Dendritic cell treated with granulocyte-macrophage colony-stimulating factor and Interleukin-4, amounts not matched to agents 40 ng/mL and 50 ng/mL, for 4 days (primary cell): ENCODE measurements at regions not wholly inside any gene's neighbourhood (a gene's known extent, or its start where the extent isn't known, plus 50 kb on each side); places are given as distances from the start of the nearest gene placed in this dataset.

ENCODE experiments used
- H3K27ac Mint-ChIP-seq: one replicate; pipeline ENCODE4 v1.8.0; 2022; ENCODE audit warnings: mild to moderate bottlenecking, mixed read lengths
- H3K27me3 Mint-ChIP-seq: one replicate; pipeline ENCODE4 v1.8.0; 2022; ENCODE audit warnings: mild to moderate bottlenecking, mixed read lengths
- H3K36me3 Mint-ChIP-seq: one replicate; pipeline ENCODE4 v1.8.0; 2022; ENCODE audit warnings: low read depth, mixed read lengths
- H3K4me1 Mint-ChIP-seq: one replicate; pipeline ENCODE4 v1.8.0; 2022; ENCODE audit warnings: low read depth, mixed read lengths
- H3K4me3 Mint-ChIP-seq: one replicate; pipeline ENCODE4 v1.8.0; 2022; ENCODE audit warnings: mild to moderate bottlenecking, moderate library complexity, mixed read lengths
- H3K9me3 Mint-ChIP-seq: one replicate; pipeline ENCODE4 v1.8.0; 2022; ENCODE audit warnings: mixed read lengths
- intact Hi-C: fragments of 100-400 bp; cut with micrococcal nuclease; formaldehyde crosslinking; loops from one replicate; pipeline ENCODE4 v1.15.0; 2022

GRCh38 chr14:26735811-26736210 is 138.0 kb upstream of the NOVA1 start:
- no peak overlapping the region for H3K27ac Mint-ChIP-seq
- H3K27me3 Mint-ChIP-seq: no peaks in the 10 kb centered on the region
- H3K9me3 Mint-ChIP-seq: no peaks in the 10 kb centered on the region
- intact Hi-C loops: no loop called here
- H3K4me3 Mint-ChIP-seq: no peak overlapping the region
- no peaks in the 10 kb centered on the region for H3K4me1 Mint-ChIP-seq
- H3K36me3 Mint-ChIP-seq: no peaks in the 10 kb centered on the region

GRCh38 chr14:26738571-26738970 is 140.7 kb upstream of the NOVA1 start:
- Mint-ChIP-seq H3K36me3 (no peaks in the 10 kb centered on the region), H3K4me3 (no peak overlapping the region), H3K9me3 (no peaks in the 10 kb centered on the region), H3K27ac (no peak overlapping the region), H3K4me1 (no peaks in the 10 kb centered on the region), H3K27me3 (no peaks in the 10 kb centered on the region)
- intact Hi-C loops: no loop called here

- Mint-ChIP-seq H3K4me1 (no peaks in the 10 kb centered on the region), H3K27ac (no peak overlapping the region), H3K36me3 (no peaks in the 10 kb centered on the region), H3K27me3 (no peaks in the 10 kb centered on the region), H3K4me3 (no peak overlapping the region), H3K9me3 (no peaks in the 10 kb centered on the region)
- intact Hi-C loops: no loop called here
These were observed 143.9 kb upstream of the NOVA1 start for GRCh38 chr14:26741711-26742212.

GRCh38 chr14:26743284-26743683 is 145.5 kb upstream of the NOVA1 start:
- no peaks in the 10 kb centered on the region for H3K9me3 Mint-ChIP-seq
- intact Hi-C loops: no loop called here
- H3K27me3 Mint-ChIP-seq: no peaks in the 10 kb centered on the region
- no peaks in the 10 kb centered on the region for H3K36me3 Mint-ChIP-seq
- no peaks in the 10 kb centered on the region for H3K4me1 Mint-ChIP-seq
- H3K4me3 Mint-ChIP-seq: no peak overlapping the region
- no peak overlapping the region for H3K27ac Mint-ChIP-seq

- no peaks in the 10 kb centered on the region for H3K4me1 Mint-ChIP-seq
- intact Hi-C loops: no loop called here
- no peaks in the 10 kb centered on the region for H3K36me3 Mint-ChIP-seq
These were observed 147.1 kb upstream of the NOVA1 start for GRCh38 chr14:26744903-26745302.

GRCh38 chr14:26761532-26761931 is 163.7 kb upstream of the NOVA1 start:
- H3K36me3 Mint-ChIP-seq: no peaks in the 10 kb centered on the region
- intact Hi-C loops: no loop called here
- no peak overlapping the region for H3K27ac Mint-ChIP-seq
- no peaks in the 10 kb centered on the region for H3K9me3 Mint-ChIP-seq
- H3K4me3 Mint-ChIP-seq: no peak overlapping the region
- H3K4me1 Mint-ChIP-seq: no peaks in the 10 kb centered on the region
- H3K27me3 Mint-ChIP-seq: no peaks in the 10 kb centered on the region

More at GRCh38 chr14:26744903-26745302, 147.1 kb upstream of the NOVA1 start:
- Mint-ChIP-seq H3K27ac (no peak overlapping the region), H3K9me3 (no peaks in the 10 kb centered on the region), H3K27me3 (no peaks in the 10 kb centered on the region), H3K4me3 (no peak overlapping the region)

- intact Hi-C loops: no loop called here
- Mint-ChIP-seq H3K4me3 (no peak overlapping the region), H3K27ac (no peak overlapping the region), H3K27me3 (no peaks in the 10 kb centered on the region), H3K4me1 (no peaks in the 10 kb centered on the region), H3K9me3 (no peaks in the 10 kb centered on the region), H3K36me3 (no peaks in the 10 kb centered on the region)
These were observed 167.5 kb upstream of the NOVA1 start for GRCh38 chr14:26765301-26765700.

- intact Hi-C loops: no loop called here
- H3K4me3 Mint-ChIP-seq: no peak overlapping the region
- no peaks in the 10 kb centered on the region for H3K36me3 Mint-ChIP-seq
- no peak overlapping the region for H3K27ac Mint-ChIP-seq
- H3K9me3 Mint-ChIP-seq: no peaks in the 10 kb centered on the region
- H3K27me3 Mint-ChIP-seq: no peaks in the 10 kb centered on the region
- H3K4me1 Mint-ChIP-seq: no peaks in the 10 kb centered on the region
These were observed 168.1 kb upstream of the NOVA1 start for GRCh38 chr14:26765768-26766520.

- Mint-ChIP-seq H3K4me1 (no peaks in the 10 kb centered on the region), H3K36me3 (no peaks in the 10 kb centered on the region), H3K27me3 (no peaks in the 10 kb centered on the region), H3K9me3 (no peaks in the 10 kb centered on the region), H3K4me3 (no peak overlapping the region), H3K27ac (no peak overlapping the region)
- intact Hi-C loops: no loop called here
These were observed 168.9 kb upstream of the NOVA1 start for GRCh38 chr14:26766726-26767125.

GRCh38 chr14:26773906-26774593 is 176.2 kb upstream of the NOVA1 start:
- no peaks in the 10 kb centered on the region for H3K27me3 Mint-ChIP-seq
- H3K4me3 Mint-ChIP-seq: no peak overlapping the region
- no peaks in the 10 kb centered on the region for H3K36me3 Mint-ChIP-seq
- H3K9me3 Mint-ChIP-seq: no peaks in the 10 kb centered on the region
- intact Hi-C loops: no loop called here
- no peaks in the 10 kb centered on the region for H3K4me1 Mint-ChIP-seq
- H3K27ac Mint-ChIP-seq: no peak overlapping the region

GRCh38 chr14:26775765-26776563 is 178.1 kb upstream of the NOVA1 start:
- Mint-ChIP-seq H3K36me3 (no peaks in the 10 kb centered on the region), H3K27ac (no peak overlapping the region), H3K4me3 (no peak overlapping the region), H3K27me3 (no peaks in the 10 kb centered on the region), H3K4me1 (no peaks in the 10 kb centered on the region), H3K9me3 (no peaks in the 10 kb centered on the region)
- intact Hi-C loops: no loop called here

GRCh38 chr14:26791117-26791806 is 193.4 kb upstream of the NOVA1 start:
- Mint-ChIP-seq H3K9me3 (no peaks in the 10 kb centered on the region), H3K4me3 (no peak overlapping the region), H3K36me3 (no peaks in the 10 kb centered on the region), H3K27ac (no peak overlapping the region), H3K27me3 (no peaks in the 10 kb centered on the region), H3K4me1 (no peaks in the 10 kb centered on the region)
- intact Hi-C loops: no loop called here

- no peak overlapping the region for H3K27ac Mint-ChIP-seq
- H3K9me3 Mint-ChIP-seq: no peaks in the 10 kb centered on the region
- no peaks in the 10 kb centered on the region for H3K36me3 Mint-ChIP-seq
- no peaks in the 10 kb centered on the region for H3K4me1 Mint-ChIP-seq
- no peaks in the 10 kb centered on the region for H3K27me3 Mint-ChIP-seq
- H3K4me3 Mint-ChIP-seq: no peak overlapping the region
- intact Hi-C loops: no loop called here
These were observed 196.9 kb upstream of the NOVA1 start for GRCh38 chr14:26794731-26795130.
